HCEC 1CT (cell line): ENCODE measurements at regions not wholly inside any gene's neighbourhood (a gene's known extent, or its start where the extent isn't known, plus 50 kb on each side); places are given as distances from the start of the nearest gene placed in this dataset.

Source experiments
- DNase-seq: peaks from one replicate; pipeline ENCODE4 v3.0.0-alpha.2; 2017

DNA sequence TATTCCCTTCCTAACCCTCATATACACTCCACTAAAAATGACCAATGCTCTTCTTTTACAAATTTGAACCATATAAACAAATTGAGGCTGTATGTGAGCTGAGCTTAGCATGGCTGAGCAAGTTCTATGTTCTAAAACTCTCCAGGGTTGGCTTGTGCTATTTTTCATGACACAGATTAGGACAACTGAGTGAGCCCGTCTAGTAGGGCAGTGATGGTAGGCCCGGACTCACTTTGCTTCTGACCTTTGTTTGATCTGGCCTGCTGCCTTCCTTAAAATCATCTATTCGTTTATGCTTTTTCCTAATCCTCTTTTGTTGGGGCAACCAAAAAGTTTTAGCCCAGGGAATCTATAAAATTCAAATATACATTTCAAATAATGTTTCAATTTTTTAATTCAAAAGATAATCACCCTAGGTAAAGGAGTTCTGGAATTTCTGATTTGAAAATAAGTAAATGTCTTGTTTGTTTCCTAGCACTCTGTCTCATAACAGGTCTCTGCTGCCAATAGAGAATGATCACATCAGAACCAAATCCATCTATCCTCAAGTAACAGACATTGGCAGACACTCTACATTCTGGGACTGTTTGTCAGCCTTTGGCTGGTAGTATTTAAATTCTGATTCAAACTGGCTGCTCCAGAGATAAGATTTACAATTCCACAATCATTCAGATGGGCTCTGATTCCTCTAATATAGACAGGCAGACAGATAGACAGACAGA, 217.0 kb upstream of the TARS1 start:
- no peak for DNase-seq

DNA sequence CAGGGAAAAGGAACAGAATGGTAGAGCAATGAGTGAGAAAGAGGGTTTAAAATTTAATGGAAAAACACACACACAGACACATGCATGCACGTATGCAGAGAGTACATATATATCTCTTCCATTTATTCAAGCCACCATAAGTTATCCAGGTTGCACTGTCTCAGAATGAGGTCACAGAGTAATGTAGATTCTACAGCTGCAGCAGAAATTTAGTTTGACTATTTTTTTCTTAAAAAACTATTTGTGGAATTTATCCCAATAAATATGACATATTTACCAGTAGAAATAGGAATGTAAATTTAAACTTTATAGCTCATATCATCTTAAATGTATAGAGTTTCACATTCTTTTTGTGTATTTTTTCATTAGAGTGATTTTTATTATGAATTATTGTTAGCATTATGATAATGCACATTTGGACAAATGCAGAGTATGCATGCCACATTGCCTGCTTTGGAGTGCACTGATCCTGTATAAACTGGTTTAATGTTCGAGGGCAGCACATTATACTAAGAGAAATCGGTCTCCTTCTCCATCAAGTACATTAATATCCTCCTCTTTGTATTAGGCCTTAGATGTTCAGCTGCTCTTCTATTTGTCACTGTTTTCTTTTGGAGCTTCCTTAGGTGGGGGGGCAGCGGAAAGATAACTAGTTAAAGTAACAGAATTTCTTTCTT, 216.3 kb upstream of the TARS1 start:
- no peak for DNase-seq

DNA sequence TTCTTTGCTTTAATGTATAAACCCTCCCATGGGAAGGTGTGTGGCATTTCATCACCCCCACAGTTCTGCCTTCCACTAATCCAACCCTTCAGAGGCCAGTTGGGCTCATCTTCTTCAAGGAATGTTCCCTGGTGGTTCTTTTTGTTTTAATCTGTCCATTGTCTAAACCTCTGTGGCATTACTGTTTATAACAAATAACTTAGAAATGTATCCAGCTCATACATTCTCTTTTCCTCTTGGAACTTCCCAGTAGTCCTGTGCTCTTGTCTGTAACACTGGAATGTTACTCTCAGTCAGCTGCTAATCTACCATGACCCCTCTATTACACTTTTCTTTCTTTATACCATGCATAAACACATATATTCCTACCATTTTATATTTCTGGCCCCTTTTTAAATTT, 213.5 kb upstream of the TARS1 start:
- DNase-seq, result no peak

DNA sequence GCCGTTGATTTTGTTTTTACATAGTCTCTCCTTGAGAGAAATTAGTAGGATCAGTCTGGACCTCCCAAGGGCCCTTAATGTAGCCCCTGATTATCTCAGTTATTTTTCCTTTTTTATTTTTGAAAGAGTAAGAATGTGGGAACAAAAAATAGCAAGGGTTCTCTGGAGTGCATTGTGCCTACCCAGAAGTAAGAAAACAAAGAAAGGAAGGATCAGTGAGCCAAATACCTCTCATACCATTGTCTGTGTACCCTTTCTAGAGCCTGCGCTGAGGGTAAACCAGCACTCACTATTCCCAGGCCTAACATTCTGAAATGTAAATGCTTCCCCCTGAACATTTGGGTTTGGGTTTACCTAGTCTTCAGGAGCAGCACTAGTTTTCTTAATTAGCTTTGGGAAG, 213.0 kb upstream of the TARS1 start:
- DNase-seq, result no peak

DNA sequence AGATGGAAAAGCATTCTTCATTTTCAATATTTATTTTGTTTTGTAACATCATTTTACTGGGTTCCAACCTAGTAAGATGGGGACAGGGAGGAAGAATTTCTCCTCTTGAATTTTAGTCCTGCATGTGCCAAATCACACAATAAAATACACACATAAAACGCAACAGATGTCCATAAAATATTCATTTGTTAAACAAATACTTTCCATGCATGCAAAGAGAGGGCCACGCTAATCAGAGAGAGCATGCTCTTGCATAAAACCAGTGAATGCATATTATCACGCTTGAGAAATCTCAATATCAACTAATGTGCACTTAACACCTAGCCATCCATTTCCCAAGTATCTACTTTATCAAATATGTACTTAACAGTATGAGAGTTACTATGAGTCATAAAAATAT, 212.6 kb upstream of the TARS1 start:
- DNase-seq, result no peak

DNA sequence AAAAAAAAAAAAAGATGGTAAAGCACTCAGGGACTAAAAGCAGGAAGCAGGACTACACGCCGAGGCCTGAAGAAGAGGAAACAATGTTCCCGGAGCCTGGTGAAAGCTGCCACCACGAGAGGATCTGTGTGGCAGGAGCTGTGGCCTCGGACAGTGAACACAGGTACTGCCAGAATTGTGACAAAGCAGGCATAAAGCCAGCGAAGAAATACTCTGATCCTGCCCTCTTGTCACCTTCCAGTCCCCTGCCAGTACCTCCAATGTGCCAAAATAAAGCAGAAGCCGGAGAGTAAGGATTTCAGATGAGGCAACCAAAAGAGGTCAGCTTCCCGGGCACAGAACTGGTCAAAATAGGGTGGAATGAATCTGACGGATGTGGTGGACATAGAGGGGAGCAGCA, 211.5 kb upstream of the TARS1 start:
- no peak for DNase-seq

DNA sequence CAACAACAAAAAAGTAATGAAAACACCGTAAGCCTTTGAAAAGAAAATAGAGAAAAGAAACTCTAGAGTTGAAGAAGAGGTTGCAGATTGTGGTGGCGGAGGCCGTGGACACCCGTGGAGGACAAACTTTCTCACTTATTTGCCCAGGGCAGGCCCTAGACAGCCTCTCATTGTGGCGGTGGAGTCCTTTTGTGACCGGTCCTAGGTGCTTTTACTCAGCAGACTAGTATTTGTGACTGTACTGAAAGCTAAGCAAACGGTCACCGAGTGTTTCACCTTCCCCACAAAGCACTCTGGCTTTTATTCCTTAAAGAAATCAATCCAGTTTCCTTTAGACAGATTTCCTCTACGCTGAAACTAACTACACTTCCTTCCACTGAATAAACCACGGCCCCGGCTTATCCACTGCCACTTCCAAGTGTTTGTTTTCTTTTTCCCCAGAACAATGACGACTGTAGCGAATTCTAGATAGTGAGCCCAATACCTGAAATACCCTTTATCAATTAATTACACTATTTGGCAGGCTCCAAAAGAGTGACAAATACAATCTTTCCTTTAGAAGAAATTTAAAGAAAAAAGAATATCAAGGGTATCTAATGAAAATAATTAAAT, 210.2 kb upstream of the TARS1 start:
- DNase-seq, result no peak

DNA sequence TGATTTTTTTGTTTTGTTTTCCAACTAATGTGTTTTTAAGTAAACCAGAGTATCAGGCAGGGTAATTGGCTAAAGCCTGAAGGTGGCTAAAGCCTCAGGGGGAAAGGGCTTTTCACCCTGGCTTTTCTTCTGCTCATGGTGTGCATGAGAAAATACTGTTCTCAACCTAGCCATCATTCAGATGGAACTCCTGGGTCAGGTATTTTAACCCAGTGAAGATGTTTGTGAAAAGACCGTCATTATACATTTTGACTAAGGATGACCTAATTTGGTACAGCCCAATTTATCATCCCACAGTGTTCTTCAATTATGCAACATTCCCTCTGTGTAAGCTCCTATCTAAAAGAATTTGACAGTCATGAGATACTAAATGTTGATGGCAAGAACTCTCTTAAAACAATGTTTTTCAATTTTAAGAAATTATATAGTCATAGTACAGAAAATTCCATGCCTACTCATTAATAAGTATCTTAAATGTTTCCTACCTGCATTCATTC, 209.5 kb upstream of the TARS1 start:
- DNase-seq, result peak; percentile 36

DNA sequence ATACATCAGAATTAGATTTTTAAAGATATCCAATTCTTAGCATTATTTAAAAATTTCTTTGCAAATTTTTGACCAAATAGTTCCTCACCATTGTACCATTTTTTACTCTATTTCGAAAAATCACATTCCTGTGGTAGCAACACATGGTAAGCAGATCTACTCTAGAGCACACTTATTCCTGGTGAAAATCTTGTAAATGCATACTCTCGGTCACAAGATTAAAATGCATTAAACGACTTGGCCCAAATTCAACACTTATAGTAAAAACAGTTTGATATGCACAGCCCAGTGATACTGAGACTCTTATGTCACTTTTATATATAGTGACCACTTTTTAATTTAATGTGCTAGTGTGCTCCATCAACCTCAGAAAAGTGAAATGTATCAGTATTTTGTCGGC, 208.8 kb upstream of the TARS1 start:
- peak; percentile 27 for DNase-seq

DNA sequence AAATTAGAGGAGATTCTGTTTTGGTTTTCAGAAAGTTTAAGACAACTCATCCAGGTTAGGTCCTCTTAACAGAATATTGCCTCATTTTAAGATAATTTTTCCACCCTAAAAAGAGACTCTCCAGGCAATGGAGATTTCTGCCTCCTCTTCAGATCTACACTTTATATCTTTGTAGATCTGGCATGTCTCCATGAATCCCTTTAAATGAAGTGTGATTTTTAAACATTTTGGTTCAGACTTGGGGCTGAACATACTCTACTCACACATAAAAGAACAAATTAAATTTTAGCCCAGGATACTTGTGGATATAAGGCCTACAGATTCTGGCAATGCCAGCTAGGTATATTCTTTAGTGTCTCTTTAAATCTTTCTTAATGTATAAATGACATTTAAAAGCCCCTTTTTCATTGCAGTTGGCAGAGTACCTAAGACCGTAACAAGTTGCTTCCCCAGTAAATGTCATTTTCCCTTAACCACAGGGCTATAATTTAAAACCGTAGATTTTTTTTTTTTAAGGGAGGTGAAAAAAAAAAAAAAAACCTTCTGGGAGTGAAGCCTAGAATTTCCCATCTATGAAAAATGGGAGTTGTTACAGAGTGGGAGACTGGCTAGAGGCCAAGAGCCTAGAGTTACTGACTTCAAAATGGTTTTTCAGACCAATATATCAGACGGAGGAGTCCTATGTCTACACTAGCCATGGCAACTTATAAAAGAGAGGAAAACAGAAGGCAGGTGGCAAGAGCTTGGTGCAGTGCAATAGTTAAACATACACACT, 207.8 kb upstream of the TARS1 start:
- DNase-seq, result no peak

DNA sequence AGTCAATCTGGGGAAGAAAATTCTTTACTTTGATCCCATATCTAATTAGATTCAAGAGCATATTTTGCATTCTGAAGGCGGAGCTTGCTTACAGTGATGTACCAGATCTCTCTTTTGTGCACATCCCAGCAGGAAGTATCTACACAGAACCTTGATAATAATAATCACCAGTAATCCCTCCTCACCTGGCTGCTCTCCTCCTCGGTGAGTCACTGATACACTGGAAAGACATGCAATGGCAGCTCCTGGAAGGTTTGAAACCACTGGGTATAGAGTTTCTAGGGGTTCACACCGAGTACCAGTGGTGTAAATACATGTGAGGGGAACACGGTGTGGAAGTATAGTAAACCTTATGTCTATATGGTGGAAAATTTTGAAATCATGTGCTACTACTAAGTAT, 205.5 kb upstream of the TARS1 start:
- no peak for DNase-seq

DNA sequence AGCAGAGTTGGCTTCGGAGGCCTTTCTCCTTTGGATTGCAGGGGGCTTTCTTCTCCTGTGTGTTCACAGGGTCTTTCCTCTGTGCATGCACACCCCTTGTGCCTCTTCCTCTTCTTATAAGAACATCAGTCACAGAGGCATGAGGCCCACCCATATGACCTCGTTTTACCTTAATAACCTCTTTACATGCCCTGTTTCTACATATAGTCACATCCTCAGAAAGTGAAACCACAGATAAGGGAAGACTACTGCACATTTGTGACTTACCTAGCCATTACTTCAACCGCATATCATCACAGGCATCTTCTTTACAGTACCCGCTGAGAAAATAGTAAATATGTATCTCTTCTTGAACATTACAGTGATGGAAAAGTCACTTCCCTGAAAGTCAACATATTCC, 204.9 kb upstream of the TARS1 start:
- no peak for DNase-seq

DNA sequence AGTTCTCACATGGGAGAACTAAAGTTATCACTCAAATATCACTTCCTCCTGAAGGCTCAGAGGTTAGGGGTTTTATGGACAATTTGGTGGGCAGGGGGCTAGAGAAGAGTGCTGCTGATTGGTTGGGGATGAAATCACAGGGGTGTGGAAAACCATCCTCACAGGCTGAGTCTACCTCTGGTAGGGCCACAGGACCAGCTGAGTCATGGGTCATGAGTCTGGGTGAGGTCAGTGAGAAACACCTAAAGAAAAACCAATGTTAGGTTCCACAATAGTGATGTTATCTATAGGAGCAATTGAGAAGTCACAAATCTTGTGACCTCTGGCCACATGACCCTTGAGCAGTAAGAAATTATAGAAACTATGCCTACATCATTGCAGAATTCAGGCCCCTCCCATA, 203.3 kb upstream of the TARS1 start:
- no peak for DNase-seq

DNA sequence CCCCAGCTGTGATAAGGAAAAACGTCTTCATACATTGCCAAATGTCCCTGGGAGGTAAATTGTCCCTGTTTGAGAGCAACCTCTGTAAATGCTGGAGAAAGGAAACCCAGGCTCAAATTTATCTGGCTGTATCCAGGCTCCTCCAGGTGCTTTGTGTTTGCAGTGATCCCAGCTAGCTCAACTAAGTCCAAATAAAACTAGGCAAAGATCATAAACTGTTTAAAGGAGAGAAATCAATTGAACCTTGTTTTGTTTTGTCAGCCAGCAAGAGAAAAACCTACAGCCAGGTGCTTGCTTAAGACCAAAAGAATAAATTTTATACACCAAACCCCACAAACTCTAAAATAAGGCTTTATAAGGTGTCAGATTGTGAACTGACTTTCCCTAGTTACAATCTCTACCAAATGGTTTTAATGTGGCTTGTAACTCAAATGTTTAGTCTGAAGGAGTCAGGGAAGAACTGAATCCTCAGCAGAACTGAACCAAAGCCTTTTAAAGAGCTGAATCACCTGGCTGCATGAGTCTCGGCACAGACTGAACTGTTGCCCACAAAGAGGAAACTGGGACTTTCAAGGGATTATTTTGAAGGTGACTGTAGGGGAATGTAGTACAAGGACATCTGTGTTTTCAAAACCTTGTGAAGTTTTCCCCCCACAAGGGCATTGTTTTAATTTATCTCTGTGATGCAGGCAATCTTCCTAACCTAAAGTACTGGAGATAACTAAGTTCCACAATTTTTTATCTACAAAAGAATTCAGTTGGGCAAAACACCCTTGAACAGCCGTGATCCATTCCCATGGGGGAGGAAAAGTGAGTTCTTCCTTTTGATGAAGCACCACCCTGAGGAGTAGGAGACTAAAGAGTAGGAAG, 201.7 kb upstream of the TARS1 start:
- no peak for DNase-seq

DNA sequence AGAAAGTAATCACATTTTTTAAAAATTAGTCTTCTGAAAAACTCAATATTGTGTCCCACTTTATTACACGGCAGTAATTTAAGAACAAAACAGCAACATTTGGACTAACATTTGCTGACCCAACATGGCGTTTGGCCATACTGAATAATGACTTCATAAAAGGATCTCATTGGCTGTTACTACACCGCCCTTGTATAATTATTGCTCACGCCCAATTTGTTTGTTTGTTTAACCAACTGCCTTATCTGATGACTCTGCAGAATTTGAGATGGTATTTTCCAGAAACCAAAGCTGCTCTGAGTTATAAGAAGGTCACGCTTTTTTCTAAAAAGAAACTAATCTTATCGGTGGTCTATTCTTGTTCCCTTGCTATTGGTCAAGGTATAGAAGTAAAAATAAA, 200.2 kb upstream of the TARS1 start:
- no peak for DNase-seq

DNA sequence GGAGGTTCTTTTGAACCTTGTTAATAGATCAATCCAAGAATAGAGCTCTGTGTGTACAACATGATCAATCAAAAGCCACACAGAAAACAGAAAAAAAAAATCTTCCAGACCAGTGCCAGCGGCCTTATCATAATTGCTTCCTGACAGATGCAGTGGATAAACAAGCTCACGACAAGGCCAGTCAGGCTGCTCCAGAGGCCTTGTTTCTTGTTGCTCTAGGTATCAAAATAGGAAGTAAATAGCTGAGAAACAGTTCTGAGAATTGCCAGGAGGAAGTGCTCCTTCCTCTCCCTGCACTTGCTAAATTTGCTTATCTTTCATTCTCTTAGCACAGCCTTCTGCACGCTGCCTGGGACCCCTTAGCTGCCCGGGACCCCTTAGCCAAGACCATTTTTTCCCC, 199.0 kb upstream of the TARS1 start:
- DNase-seq, result no peak

DNA sequence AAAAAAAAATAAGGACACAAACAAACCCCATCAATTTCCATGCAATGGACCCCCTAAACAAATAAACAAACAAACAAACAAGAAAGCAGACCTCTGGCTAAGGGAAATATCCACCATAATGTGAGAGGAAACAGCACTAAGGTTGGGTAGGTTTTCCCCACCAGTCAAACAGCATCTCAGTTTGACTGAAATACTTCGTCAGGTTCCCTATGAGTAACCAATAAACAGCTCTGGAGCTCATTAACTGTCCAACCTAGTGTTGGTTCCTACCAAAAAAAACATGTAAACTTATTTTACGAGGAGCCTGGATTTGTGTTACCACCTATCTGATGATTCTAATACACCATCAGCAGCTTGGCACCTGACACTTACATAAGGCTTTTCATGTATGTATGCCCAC, 198.5 kb upstream of the TARS1 start:
- no peak for DNase-seq

DNA sequence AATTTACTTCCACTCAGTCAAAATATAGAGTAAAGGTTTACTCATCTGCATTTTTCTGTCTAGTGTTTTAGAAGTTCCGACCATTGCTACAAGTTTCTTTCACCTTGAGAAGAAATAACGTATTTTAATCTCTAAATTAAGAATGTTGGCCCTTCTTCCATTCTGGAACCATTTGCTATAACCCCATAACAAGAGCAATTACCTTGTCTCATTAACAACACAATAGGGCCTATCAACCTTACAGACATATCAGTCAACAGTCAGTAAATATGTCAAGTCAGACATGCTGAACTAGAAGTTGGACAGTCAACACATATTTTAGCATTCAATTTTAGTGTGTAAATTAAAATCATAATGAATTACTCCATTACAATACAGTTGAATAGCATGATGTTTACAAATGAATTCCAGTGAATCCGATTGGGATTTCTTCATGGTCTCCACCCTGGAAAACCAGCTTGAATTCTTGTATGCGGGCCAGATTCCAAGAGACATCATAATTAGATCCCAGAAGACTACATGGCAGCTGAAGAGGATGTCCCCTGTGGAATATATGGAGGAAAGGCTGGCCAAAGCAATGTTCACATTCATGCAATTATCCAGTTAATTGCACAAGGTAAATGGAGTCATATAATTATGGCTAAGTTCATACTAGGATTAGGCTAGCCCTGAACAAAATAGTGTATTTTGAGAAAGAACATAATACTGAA, 196.2 kb upstream of the TARS1 start:
- DNase-seq, result no peak

DNA sequence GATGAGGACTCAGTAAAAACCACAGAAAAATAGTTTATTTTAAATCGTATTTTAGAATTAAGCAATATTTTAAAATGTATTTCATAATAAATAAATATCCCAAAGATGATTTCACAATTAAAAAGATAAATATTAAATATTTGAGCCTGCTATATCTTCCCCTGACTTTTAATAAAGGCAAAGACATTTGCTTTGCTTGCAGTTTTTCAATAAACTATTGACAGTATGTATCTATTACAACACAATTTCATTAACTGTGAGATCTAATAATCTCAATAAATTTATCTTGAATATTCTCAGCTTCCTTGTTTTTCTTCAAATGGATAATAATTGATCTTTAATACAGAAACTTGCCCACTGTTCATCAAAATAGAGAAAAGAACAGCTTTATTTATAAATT, 186.2 kb upstream of the TARS1 start:
- no peak for DNase-seq

DNA sequence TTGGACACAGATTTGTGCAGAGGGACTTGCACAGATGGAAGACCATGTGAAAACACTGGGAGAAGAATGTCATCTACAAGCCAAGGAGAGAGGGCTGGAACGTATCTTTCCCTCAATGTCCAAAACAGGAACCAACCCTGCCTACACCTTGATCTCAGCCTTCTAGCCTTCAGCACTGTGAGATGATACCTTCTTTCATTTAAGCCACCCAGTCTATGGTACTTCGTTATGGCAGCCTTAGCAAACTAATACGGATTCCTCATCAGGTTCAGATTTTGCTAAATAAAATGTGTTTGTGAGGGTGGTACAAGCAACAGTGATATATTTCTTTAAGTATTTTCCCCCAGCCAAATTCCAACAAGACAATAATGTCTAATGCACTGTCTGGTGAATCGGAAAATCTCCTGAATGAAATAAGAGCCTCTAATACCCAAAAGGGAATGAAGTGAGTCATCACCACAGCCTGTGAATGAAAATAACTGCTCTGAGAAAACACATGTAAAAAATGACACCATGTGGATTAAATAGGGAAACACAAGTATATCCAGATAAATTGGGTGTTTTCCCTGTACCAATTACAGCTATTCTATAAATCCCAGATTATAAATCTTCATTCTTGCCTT, 182.8 kb upstream of the TARS1 start:
- peak; percentile 87 for DNase-seq

DNA sequence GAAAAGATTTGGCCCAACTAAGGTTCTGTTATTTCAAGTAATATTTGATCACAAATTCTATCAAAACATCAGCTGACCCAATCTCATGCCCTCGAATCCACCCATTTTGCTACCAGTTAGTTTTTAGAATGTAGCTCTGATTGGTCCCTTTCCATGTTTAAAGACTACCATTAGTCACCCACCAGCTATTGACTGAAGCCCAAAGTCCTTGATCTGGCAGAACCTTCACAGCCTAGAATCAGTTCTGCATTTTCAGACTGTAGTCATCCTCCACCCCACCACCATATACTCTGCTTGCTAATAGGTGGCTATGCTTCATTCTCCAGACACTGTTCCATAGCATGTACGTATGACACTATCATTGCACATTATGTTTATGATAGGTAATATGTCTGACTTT, 182.2 kb upstream of the TARS1 start:
- DNase-seq, result peak; percentile 18
